IPS DF 4.7 (cell line): ENCODE measurements at regions not wholly inside any gene's neighbourhood (a gene's known extent, or its start where the extent isn't known, plus 50 kb on each side); places are given as distances from the start of the nearest gene placed in this dataset.

Experiments
- DNase-seq: peaks from one replicate; pipeline ENCODE4 v3.0.0-alpha.2; 2013; ENCODE audit warnings: low spot score; ENCODE audit errors: extremely low read depth

GRCh38 chr3:43865887-43866528, 175.3 kb downstream of the ABHD5 start:
- no peak for DNase-seq

- no peak for DNase-seq
Measured at GRCh38 chr3:43866529-43867353, 176.0 kb downstream of the ABHD5 start.

- no peak for DNase-seq
Measured at GRCh38 chr3:43867436-43868072, 176.8 kb downstream of the ABHD5 start.

- no peak for DNase-seq
Measured at GRCh38 chr3:43869491-43869890, 178.8 kb downstream of the ABHD5 start.

GRCh38 chr3:43870120-43870519, 179.4 kb downstream of the ABHD5 start:
- DNase-seq, result no peak

- DNase-seq, result no peak
Measured at GRCh38 chr3:43870844-43871626, 180.3 kb downstream of the ABHD5 start.

GRCh38 chr3:43871627-43872245, 181.0 kb downstream of the ABHD5 start:
- no peak for DNase-seq

GRCh38 chr3:43872301-43872700, 181.6 kb downstream of the ABHD5 start:
- DNase-seq, result no peak

GRCh38 chr3:43872901-43873300, 182.2 kb downstream of the ABHD5 start:
- DNase-seq, result no peak

GRCh38 chr3:43873723-43874122, 183.0 kb downstream of the ABHD5 start:
- DNase-seq, result no peak

- no peak for DNase-seq
Measured at GRCh38 chr3:43874290-43874689, 183.6 kb downstream of the ABHD5 start.

GRCh38 chr3:43874731-43875130, 184.0 kb downstream of the ABHD5 start:
- DNase-seq, result no peak

GRCh38 chr3:43876648-43877047, 185.9 kb downstream of the ABHD5 start:
- DNase-seq, result no peak

GRCh38 chr3:43879166-43879565, 188.4 kb downstream of the ABHD5 start:
- peak; percentile 93 for DNase-seq

GRCh38 chr3:43882976-43883680, 192.4 kb downstream of the ABHD5 start:
- DNase-seq, result no peak

- DNase-seq, result no peak
Measured at GRCh38 chr3:43883729-43884396, 193.1 kb downstream of the ABHD5 start.

GRCh38 chr3:43884581-43884980, 193.8 kb downstream of the ABHD5 start:
- DNase-seq, result no peak

GRCh38 chr3:43885908-43886618, 195.3 kb downstream of the ABHD5 start:
- no peak for DNase-seq

- no peak for DNase-seq
Measured at GRCh38 chr3:43892061-43892460, 201.3 kb downstream of the ABHD5 start.
